ENCODE measurements at regions not wholly inside any gene's neighbourhood (a gene's known extent, or its start where the extent isn't known, plus 50 kb on each side); places are given as distances from the start of the nearest gene placed in this dataset.

DNA sequence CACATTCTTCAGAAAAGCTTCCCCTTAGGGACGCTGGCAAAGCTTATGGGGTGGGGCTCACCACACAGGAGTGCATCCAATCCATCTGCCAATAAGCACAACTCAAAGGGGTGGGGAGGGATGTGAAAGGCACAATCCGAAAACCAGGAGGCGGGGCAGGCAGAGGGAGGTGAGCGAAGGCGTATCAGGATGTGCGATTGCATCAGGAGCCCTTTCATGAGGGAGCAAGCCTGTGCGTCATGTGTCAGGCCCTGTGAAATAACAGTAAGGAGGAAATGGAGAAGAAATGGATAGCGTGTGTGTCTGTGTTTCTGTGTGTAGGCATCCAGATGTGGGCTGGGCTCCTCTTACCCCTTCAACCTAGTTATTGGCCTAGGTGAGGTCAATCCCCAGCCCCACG, 382.4 kb upstream of the CDH4 start:
- no peak overlapping the region for H2AFZ ChIP-seq (ENCODE audit: low read depth)
- H3K4me3 ChIP-seq (ENCODE audit: low read depth in 2 of 2, low read length in 1 of 2), result no peak overlapping the region
- H4K20me1 ChIP-seq (ENCODE audit: insufficient read depth), result no peaks in the 10 kb centered on the region
- H3K27ac ChIP-seq (ENCODE audit: low read depth in 2 of 2, low read length in 1 of 2), result no peak overlapping the region
- no peaks in the 10 kb centered on the region for H3K9me3 ChIP-seq
- POLR2A ChIA-PET, result no interaction called here
- H3K36me3 ChIP-seq (replicated peaks in 1 of 2; ENCODE audit: control insufficient read depth in 1 of 2, insufficient read depth in 2 of 2, low read length in 1 of 2), result no peaks in the 10 kb centered on the region
- no peak for DNase-seq
- H3K79me2 ChIP-seq (ENCODE audit: insufficient read depth), result no peaks in the 10 kb centered on the region
- no peaks in the 10 kb centered on the region for H3F3A ChIP-seq (replicated peaks; ENCODE audit: insufficient read depth)
- no peak overlapping the region for H3K9ac ChIP-seq
- WGBS (ENCODE audit: low lambda C conversion rate), result 57% methylated on average over 9 of the region's 9 CpGs
- 0 out of 2 replicates have a peak, but pooled peaks cover 2% of the 10 kb centered on the region for H3K9me2 ChIP-seq
- no peak for TF ChIP-seq MXI1 (IDR thresholded peaks at IDR 0.05; ENCODE audit: low read depth, low read length)
- TF ChIP-seq, protein P1, sequence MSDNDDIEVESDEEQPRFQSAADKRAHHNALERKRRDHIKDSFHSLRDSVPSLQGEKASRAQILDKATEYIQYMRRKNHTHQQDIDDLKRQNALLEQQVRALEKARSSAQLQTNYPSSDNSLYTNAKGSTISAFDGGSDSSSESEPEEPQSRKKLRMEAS (IDR thresholded peaks at IDR 0.05; ENCODE audit: low read depth), result no peak
- H3K4me2 ChIP-seq, result no peak overlapping the region
- CTCF ChIA-PET, result interaction anchor here (0.6 kb wide), 1 partner anchor 245 kb away, joined by 3 read pairs; no protein-coding TSS in a partner anchor
- no peaks in the 10 kb centered on the region for H3K4me1 ChIP-seq (ENCODE audit: control insufficient read depth in 1 of 2, insufficient read depth in 2 of 2, low read depth in 1 of 2, low read length in 1 of 2)
- no peaks in the 10 kb centered on the region for H3K27me3 ChIP-seq (ENCODE audit: insufficient read depth)

DNA sequence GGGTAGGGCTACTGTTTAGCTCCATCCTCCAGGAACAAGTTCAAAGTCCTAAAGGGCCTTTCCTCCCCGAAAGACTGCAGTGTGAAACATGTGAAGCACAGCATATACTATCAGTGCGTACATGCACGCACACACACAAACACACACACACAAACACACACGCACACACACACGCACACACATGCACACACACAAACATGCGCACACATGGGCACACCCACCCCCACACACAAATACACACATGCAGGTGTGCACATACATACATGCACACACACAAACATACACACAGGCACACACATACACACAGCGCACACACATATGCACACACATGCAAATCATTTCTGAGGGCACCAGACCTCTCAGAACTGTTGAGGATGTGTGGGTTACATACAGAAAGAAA, 382.0 kb upstream of the CDH4 start:
- POLR2A ChIA-PET, result no interaction called here
- Histone ChIP-seq H3K36me3 (replicated peaks in 1 of 2; ENCODE audit: control insufficient read depth in 1 of 2, insufficient read depth in 2 of 2, low read length in 1 of 2) (no peaks in the 10 kb centered on the region), H3F3A (replicated peaks; ENCODE audit: insufficient read depth) (no peaks in the 10 kb centered on the region), H3K4me3 (ENCODE audit: low read depth in 2 of 2, low read length in 1 of 2) (no peak overlapping the region), H3K9me2 (0 out of 2 replicates have a peak, but pooled peaks cover 2% of the 10 kb centered on the region), H3K4me2 (no peak overlapping the region), H3K9me3 (no peaks in the 10 kb centered on the region), H3K79me2 (ENCODE audit: insufficient read depth) (no peaks in the 10 kb centered on the region), H3K9ac (no peak overlapping the region), H3K27ac (ENCODE audit: low read depth in 2 of 2, low read length in 1 of 2) (no peak overlapping the region), H2AFZ (ENCODE audit: low read depth) (no peak overlapping the region), H3K4me1 (ENCODE audit: control insufficient read depth in 1 of 2, insufficient read depth in 2 of 2, low read depth in 1 of 2, low read length in 1 of 2) (no peaks in the 10 kb centered on the region), H3K27me3 (ENCODE audit: insufficient read depth) (no peaks in the 10 kb centered on the region), H4K20me1 (ENCODE audit: insufficient read depth) (no peaks in the 10 kb centered on the region)
- 64% methylated on average over 5 of the region's 7 CpGs for WGBS (ENCODE audit: low lambda C conversion rate)
- TF ChIP-seq TAF1 (IDR thresholded peaks at IDR 0.05; ENCODE audit: borderline replicate concordance, low read depth, low read length) (no peak), MXI1 (IDR thresholded peaks at IDR 0.05; ENCODE audit: low read depth, low read length) (no peak), POLR2AphosphoS5 (IDR thresholded peaks at IDR 0.05; ENCODE audit: low read depth, low read length) (no peak), NRF1 (IDR thresholded peaks at IDR 0.05; ENCODE audit: low read depth, low read length) (no peak), TCF12 (IDR thresholded peaks at IDR 0.05) (no peak), MEF2A (IDR thresholded peaks at IDR 0.05; ENCODE audit: borderline replicate concordance, low read depth) (no peak), RXRA (IDR thresholded peaks at IDR 0.05; ENCODE audit: borderline replicate concordance, low read depth) (no peak), NFIC (IDR thresholded peaks at IDR 0.05; ENCODE audit: borderline replicate concordance) (no peak), EZH2phosphoT487 (IDR thresholded peaks at IDR 0.05; ENCODE audit: borderline replicate concordance, low read depth) (no peak), JUND (IDR thresholded peaks at IDR 0.05) (no peak), RFX5 (IDR thresholded peaks at IDR 0.05; ENCODE audit: low read length) (no peak), EP300 (IDR thresholded peaks at IDR 0.05; ENCODE audit: borderline replicate concordance in 1 of 2, low read depth in 1 of 2, low read length in 1 of 2) (no peak), SMC3 (IDR thresholded peaks at IDR 0.05; ENCODE audit: low read depth, low read length) (no peak), GABPA (IDR thresholded peaks at IDR 0.05; ENCODE audit: low read depth) (no peak)
- TF ChIP-seq, protein P2, sequence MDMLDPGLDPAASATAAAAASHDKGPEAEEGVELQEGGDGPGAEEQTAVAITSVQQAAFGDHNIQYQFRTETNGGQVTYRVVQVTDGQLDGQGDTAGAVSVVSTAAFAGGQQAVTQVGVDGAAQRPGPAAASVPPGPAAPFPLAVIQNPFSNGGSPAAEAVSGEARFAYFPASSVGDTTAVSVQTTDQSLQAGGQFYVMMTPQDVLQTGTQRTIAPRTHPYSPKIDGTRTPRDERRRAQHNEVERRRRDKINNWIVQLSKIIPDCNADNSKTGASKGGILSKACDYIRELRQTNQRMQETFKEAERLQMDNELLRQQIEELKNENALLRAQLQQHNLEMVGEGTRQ (IDR thresholded peaks at IDR 0.05; ENCODE audit: borderline replicate concordance, low read depth, low read length), result no peak
- TF ChIP-seq, protein P1 (IDR thresholded peaks at IDR 0.05; ENCODE audit: low read depth), result no peak
- TF ChIP-seq, protein P3, sequence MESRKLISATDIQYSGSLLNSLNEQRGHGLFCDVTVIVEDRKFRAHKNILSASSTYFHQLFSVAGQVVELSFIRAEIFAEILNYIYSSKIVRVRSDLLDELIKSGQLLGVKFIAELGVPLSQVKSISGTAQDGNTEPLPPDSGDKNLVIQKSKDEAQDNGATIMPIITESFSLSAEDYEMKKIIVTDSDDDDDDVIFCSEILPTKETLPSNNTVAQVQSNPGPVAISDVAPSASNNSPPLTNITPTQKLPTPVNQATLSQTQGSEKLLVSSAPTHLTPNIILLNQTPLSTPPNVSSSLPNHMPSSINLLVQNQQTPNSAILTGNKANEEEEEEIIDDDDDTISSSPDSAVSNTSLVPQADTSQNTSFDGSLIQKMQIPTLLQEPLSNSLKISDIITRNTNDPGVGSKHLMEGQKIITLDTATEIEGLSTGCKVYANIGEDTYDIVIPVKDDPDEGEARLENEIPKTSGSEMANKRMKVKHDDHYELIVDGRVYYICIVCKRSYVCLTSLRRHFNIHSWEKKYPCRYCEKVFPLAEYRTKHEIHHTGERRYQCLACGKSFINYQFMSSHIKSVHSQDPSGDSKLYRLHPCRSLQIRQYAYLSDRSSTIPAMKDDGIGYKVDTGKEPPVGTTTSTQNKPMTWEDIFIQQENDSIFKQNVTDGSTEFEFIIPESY (IDR thresholded peaks at IDR 0.05; ENCODE audit: borderline replicate concordance, low read depth), result no peak
- no peak for DNase-seq
- CTCF ChIA-PET, result interaction anchor here (0.6 kb wide), 1 partner anchor 244 kb away, joined by 3 read pairs; no protein-coding TSS in a partner anchor

All from SK-N-SH (cell line).